ENCODE measurements at regions not wholly inside any gene's neighbourhood (a gene's known extent, or its start where the extent isn't known, plus 50 kb on each side); places are given as distances from the start of the nearest gene placed in this dataset.

GRCh38 chr6:67352717-67353116 is 1282.4 kb upstream of the ADGRB3 start:
- no peak for TF ChIP-seq POLR2AphosphoS5 (IDR thresholded peaks at IDR 0.05; ENCODE audit: insufficient read depth, low read depth, low read length)
- no peak for TF ChIP-seq CTCF (IDR thresholded peaks at IDR 0.05; ENCODE audit: extremely low read depth in 1 of 2, insufficient read depth in 1 of 2, low read depth in 1 of 2, low read length in 2 of 2)
- no peak for TF ChIP-seq POLR2A (IDR thresholded peaks at IDR 0.05; ENCODE audit: low read depth, low read length)
- TF ChIP-seq EZH2 (IDR thresholded peaks at IDR 0.05; ENCODE audit: borderline replicate concordance, low read depth, low read length, severe bottlenecking): no peak

Data from endothelial cell of umbilical vein (primary cell).